ENCODE measurements at regions not wholly inside any gene's neighbourhood (a gene's known extent, or its start where the extent isn't known, plus 50 kb on each side); places are given as distances from the start of the nearest gene placed in this dataset.

DNA sequence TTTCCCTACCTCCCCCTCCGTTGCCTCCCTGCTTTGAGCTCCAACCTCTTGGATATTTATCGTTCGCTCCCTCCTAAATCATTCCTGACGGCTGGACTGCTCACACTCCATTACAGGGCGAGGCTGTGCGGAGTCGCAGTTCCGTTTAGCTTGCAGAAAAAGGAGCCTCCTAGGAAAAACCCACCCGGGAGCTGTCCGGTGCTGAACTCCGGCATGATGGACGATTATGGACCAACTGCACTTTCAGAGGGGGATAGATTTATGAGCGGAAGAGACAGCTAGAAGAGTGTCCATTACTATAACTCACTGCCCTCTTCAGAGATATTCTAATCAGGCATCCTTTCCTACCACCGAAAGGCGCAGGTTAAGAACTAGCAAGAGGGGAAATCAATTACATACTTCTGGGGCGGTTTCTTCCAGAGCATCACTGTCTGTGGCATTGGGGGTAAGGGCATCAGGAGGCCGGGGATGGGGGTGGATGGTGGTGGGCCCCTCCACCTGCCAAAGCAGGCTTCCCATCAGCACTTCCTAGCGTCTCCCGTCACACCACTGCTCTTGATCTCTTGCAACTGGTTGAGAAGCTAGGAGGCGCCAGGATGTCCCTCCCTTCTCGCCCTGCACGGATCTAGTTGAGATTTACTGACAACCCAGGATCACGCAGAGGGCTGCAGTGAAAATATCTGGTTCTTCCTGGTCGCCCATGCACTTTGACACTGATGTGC is 251.2 kb downstream of the ENGASE start:
- no peak for TF ChIP-seq GATA2 (IDR thresholded peaks at IDR 0.05; ENCODE audit: low read depth, low read length)
- no peak for TF ChIP-seq GATA3 (IDR thresholded peaks at IDR 0.05; ENCODE audit: low read depth, low read length)

All from SH-SY5Y (cell line).